ENCODE measurements at regions not wholly inside any gene's neighbourhood (a gene's known extent, or its start where the extent isn't known, plus 50 kb on each side); places are given as distances from the start of the nearest gene placed in this dataset.

DNA sequence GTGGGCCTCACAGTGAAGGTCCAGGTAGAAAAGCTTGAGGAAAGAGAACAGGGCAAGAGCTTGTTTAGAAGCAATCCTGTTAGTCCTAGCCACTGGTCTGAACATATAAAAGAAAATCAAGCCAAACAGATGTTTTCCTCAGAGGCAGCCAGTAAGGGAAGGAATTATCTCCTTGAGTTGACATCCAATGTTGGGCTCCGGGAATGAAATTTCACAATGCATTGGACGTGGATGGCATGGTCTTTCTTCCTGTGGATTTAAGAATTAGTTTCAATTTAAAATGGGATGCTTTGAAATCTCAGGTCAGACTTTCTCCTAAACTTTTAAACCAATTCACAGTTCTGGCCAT lies 92.1 kb downstream of the ACKR3 start:
- TF ChIP-seq, protein P1, sequence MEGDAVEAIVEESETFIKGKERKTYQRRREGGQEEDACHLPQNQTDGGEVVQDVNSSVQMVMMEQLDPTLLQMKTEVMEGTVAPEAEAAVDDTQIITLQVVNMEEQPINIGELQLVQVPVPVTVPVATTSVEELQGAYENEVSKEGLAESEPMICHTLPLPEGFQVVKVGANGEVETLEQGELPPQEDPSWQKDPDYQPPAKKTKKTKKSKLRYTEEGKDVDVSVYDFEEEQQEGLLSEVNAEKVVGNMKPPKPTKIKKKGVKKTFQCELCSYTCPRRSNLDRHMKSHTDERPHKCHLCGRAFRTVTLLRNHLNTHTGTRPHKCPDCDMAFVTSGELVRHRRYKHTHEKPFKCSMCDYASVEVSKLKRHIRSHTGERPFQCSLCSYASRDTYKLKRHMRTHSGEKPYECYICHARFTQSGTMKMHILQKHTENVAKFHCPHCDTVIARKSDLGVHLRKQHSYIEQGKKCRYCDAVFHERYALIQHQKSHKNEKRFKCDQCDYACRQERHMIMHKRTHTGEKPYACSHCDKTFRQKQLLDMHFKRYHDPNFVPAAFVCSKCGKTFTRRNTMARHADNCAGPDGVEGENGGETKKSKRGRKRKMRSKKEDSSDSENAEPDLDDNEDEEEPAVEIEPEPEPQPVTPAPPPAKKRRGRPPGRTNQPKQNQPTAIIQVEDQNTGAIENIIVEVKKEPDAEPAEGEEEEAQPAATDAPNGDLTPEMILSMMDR (IDR thresholded peaks at IDR 0.05) = no peak
- TF ChIP-seq POLR2A (IDR thresholded peaks at IDR 0.05) (no peak), EP300 (IDR thresholded peaks at IDR 0.05; ENCODE audit: low read depth) (no peak)
